Lower lobe of right lung (tissue), 2 donors: ENCODE measurements at regions not wholly inside any gene's neighbourhood (a gene's known extent, or its start where the extent isn't known, plus 50 kb on each side); places are given as distances from the start of the nearest gene placed in this dataset.

Experiments
- ATAC-seq, 2 donors: fragments of 200-7000 bp; cut with Tn5 transposase; one replicate each; pipeline ENCODE4 v1.9.1; 2020 to 2022; ENCODE audit warnings: mild to moderate bottlenecking in 2 of 2, moderate library complexity in 2 of 2
- DNase-seq: peaks from one replicate; pipeline ENCODE4 v3.0.0-alpha.2; 2020
- H3K27ac ChIP-seq: fragments of 200-600 bp; one replicate; pipeline ENCODE4 v1.8.0; 2022
- H3K27me3 ChIP-seq: fragments of 200-600 bp; one replicate; pipeline ENCODE4 v1.8.0; 2022; ENCODE audit warnings: low read depth
- H3K36me3 ChIP-seq: fragments of 200-600 bp; one replicate; pipeline ENCODE4 v1.8.0; 2022; ENCODE audit warnings: mild to moderate bottlenecking
- H3K4me1 ChIP-seq: fragments of 200-600 bp; one replicate; pipeline ENCODE4 v1.8.0; 2022
- H3K4me3 ChIP-seq: fragments of 200-600 bp; one replicate; pipeline ENCODE4 v1.8.0; 2022; ENCODE audit warnings: mild to moderate bottlenecking
- H3K9me3 ChIP-seq: fragments of 200-600 bp; one replicate; pipeline ENCODE4 v1.8.0; 2022
- CTCF ChIP-seq: fragments of 200-600 bp; IDR thresholded peaks from one replicate; pipeline ENCODE4 v1.8.0; 2022; ENCODE audit warnings: antibody characterized with exemption, mild to moderate bottlenecking
- intact Hi-C: fragments of 100-400 bp; cut with DNase I; formaldehyde crosslinking; loops from one replicate; pipeline ENCODE4 v1.11.0; 2022
- donor health status: DM: no; HTN: yes; CAD: no; lungs with severe emphysema.

DNA sequence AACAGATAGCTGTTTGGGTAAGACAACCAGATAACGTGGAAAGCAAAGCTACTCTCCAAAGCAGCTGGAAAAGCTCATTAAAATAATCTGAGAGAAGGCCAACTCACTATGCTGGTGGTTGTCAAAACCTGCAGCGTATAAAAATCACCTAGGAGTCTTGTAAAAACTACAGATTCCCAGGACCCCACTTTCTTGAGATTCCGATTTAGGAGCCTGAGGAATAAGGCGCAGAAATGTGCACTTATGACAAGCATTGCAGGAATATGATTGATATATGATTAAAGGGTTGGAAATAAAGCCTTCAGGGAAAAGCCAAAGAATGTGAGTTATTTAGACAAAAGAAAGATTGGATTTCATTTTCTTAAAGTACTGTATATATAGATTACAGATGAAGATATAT is 285.0 kb upstream of the PTGER4 start:
- TF ChIP-seq CTCF, result no peak
- H3K27me3 ChIP-seq, result no peaks in the 10 kb centered on the region
- no peaks in the 10 kb centered on the region for H3K36me3 ChIP-seq
- intact Hi-C loops, result no loop called here
- peaks cover 17% of the 10 kb centered on the region for H3K4me1 ChIP-seq
- ATAC-seq (no peak), DNase-seq (no peak)
- H3K4me3 ChIP-seq, result no peak overlapping the region
- H3K27ac ChIP-seq, result no peak overlapping the region
- H3K9me3 ChIP-seq, result no peaks in the 10 kb centered on the region

GRCh38 chr5:40391642-40392041 is 288.1 kb upstream of the PTGER4 start:
- Histone ChIP-seq H3K27me3 (no peaks in the 10 kb centered on the region), H3K36me3 (no peaks in the 10 kb centered on the region), H3K4me3 (no peak overlapping the region), H3K4me1 (peaks cover 17% of the 10 kb centered on the region), H3K9me3 (no peaks in the 10 kb centered on the region), H3K27ac (peak overlapping the region; percentile 8)
- ATAC-seq (peak; percentile 57 to 72), DNase-seq (no peak)
- TF ChIP-seq CTCF, result no peak
- intact Hi-C loops, result no loop called here

DNA sequence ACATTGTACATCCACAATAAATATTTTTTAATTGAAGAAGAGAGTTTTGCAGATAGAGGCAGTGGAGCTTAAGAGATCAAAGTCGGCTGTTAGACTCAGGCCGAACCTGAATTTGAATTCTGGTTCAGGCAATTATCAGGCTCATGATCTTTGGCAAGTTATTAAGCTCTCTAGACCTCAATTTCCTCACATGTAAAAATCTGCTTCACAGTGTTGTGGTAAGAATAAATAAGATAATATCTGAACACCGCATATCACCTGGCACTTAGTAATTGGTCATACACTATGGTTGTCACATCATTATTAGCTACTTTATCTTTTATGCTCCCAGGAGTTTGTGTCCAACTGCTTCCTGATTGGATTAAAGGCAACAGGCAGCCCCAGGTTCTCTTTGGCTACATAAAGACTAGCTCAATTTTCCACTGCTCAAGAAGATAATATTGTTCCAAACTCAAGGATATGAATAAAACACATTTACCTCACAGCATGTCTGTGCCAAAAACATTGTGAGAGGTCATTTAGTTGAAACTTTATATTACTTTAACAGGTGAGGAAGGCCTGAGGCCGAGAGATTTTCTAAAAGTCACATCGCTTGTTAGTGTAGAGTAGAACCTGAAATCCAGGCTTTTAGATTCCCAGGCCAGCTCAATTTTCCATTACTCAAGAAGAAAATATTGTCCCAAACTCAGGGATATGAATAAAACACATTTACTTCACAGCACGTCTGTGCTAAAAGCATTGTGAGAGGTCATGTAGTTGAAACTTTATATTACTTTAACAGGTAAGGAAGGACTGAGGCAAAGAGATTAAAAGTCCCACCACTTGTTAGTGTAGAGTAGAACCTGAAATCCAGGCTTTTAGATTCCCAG is 289.2 kb upstream of the PTGER4 start:
- no peak for TF ChIP-seq CTCF
- ATAC-seq, result no peak
- H3K27ac ChIP-seq, result no peak overlapping the region
- no peak for DNase-seq
- no peaks in the 10 kb centered on the region for H3K27me3 ChIP-seq
- H3K36me3 ChIP-seq, result no peaks in the 10 kb centered on the region
- intact Hi-C loops, result no loop called here
- peaks cover 28% of the 10 kb centered on the region for H3K4me1 ChIP-seq
- no peak overlapping the region for H3K4me3 ChIP-seq
- H3K9me3 ChIP-seq, result no peaks in the 10 kb centered on the region

DNA sequence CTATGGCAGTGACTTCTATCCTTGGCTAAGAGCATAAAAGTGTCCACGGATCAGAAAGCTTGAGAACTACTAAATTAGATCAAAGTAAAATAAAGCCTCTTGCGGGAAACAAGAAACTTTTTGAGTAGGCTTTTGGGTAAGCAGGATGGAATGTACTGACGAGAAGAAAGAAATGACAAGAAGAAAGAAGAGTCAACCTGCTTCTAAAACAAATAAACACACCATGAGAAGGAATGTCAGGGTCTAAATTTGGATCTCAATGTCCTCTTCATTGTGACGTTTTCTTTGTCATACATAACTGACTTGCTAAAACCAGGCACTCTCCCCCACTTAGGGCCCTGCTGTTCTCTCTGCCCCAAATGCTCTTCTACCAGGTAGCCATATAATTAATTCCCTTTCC is 290.1 kb upstream of the PTGER4 start:
- no peaks in the 10 kb centered on the region for H3K27me3 ChIP-seq
- H3K4me1 ChIP-seq, result peaks cover 37% of the 10 kb centered on the region
- H3K36me3 ChIP-seq, result no peaks in the 10 kb centered on the region
- intact Hi-C loops, result no loop called here
- DNase-seq (no peak), ATAC-seq (no peak)
- TF ChIP-seq CTCF, result no peak
- no peaks in the 10 kb centered on the region for H3K9me3 ChIP-seq
- no peak overlapping the region for H3K27ac ChIP-seq
- no peak overlapping the region for H3K4me3 ChIP-seq

DNA sequence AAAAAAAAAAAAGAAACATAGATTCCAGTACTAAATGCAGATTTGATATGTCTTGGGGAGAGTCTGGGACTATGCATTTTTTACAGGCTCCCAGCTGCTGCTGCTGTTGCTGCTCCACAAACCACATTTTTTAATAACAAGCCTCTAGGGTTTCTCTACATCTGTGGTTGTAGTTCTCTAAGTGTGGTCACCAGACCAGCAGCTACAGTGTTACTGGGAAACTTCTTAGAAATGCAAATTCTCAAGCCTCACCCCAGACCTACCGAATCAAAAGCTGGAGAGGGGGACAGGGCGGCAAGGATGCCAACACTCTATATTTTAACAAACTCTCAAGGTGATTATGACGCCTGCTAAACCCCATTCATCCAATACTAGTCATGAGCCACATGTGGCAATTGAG is 293.4 kb upstream of the PTGER4 start:
- peaks cover 35% of the 10 kb centered on the region for H3K4me1 ChIP-seq
- DNase-seq (no peak), ATAC-seq (peak; percentile 36 to 45)
- H3K9me3 ChIP-seq, result no peaks in the 10 kb centered on the region
- intact Hi-C loops, result no loop called here
- H3K4me3 ChIP-seq, result no peak overlapping the region
- no peak overlapping the region for H3K27ac ChIP-seq
- TF ChIP-seq CTCF, result no peak
- H3K27me3 ChIP-seq, result no peaks in the 10 kb centered on the region
- no peaks in the 10 kb centered on the region for H3K36me3 ChIP-seq
